DOHH2 (cell line): ENCODE measurements at regions not wholly inside any gene's neighbourhood (a gene's known extent, or its start where the extent isn't known, plus 50 kb on each side); places are given as distances from the start of the nearest gene placed in this dataset.

Source experiments
- H3F3A ChIP-seq: fragments of 200-600 bp; sonication (generic), shearing (Covaris generic); 2 replicates; pipeline ENCODE4 v1.6.0; 2016; ENCODE audit warnings: antibody characterized with exemption, mild to moderate bottlenecking; ENCODE audit not compliant: control insufficient read depth, insufficient read depth
- H3K27ac ChIP-seq: fragments of 200-600 bp; sonication (generic); 2 replicates; pipeline ENCODE4 v1.5.1; 2014; ENCODE audit warnings: low read depth, mild to moderate bottlenecking, low read length, moderate library complexity
- H3K27me3 ChIP-seq: fragments of 200-600 bp; sonication (generic); 2 replicates; pipeline ENCODE4 v1.6.1; 2014; ENCODE audit warnings: mild to moderate bottlenecking, low read length, mixed read lengths; ENCODE audit not compliant: control insufficient read depth
- H3K36me3 ChIP-seq: fragments of 200-600 bp; sonication (generic); 2 replicates; pipeline ENCODE4 v1.6.1; 2014; ENCODE audit warnings: mild to moderate bottlenecking, low read length, moderate library complexity, mixed read lengths; ENCODE audit not compliant: control insufficient read depth
- H3K4me1 ChIP-seq: fragments of 200-600 bp; sonication (generic); 2 replicates; pipeline ENCODE4 v1.6.1; 2014; ENCODE audit warnings: mild to moderate bottlenecking, low read length, mixed read lengths; ENCODE audit not compliant: control insufficient read depth
- H3K4me2 ChIP-seq: fragments of 200-600 bp; sonication (generic); 2 replicates; pipeline ENCODE4 v1.6.0; 2014; ENCODE audit warnings: mild to moderate bottlenecking, low read length, moderate library complexity
- H3K4me3 ChIP-seq: fragments of 200-600 bp; sonication (generic); 2 replicates; pipeline ENCODE4 v1.5.1; 2014; ENCODE audit warnings: mild to moderate bottlenecking, low read length, mixed read lengths
- H3K79me2 ChIP-seq: fragments of 200-600 bp; sonication (generic); 2 replicates; pipeline ENCODE4 v1.6.1; 2014; ENCODE audit warnings: mild to moderate bottlenecking, low read length, mixed read lengths; ENCODE audit not compliant: control insufficient read depth
- H3K9me2 ChIP-seq: fragments of 200-600 bp; sonication (generic); replicated peaks from 2 replicates; pipeline ENCODE4 v1.6.1; 2014; ENCODE audit warnings: mild to moderate bottlenecking, low read length, mixed read lengths; ENCODE audit not compliant: control insufficient read depth
- H3K9me3 ChIP-seq: fragments of 200-600 bp; sonication (generic); 2 replicates; pipeline ENCODE4 v1.6.1; 2014; ENCODE audit warnings: antibody characterized with exemption, low read length, mixed read lengths; ENCODE audit not compliant: control insufficient read depth, insufficient read depth
- H4K20me1 ChIP-seq: fragments of 200-600 bp; sonication (generic); 2 replicates; pipeline ENCODE4 v1.6.0; 2014; ENCODE audit warnings: low read depth, mild to moderate bottlenecking, antibody characterized with exemption, low read length, moderate library complexity; ENCODE audit not compliant: control insufficient read depth, insufficient read depth
- EZH2phosphoT487 ChIP-seq: fragments of 200-600 bp; sonication (generic); IDR thresholded peaks from 2 replicates; pipeline ENCODE4 v1.6.1; 2017; ENCODE audit warnings: borderline replicate concordance, mild to moderate bottlenecking, antibody characterized with exemption, low read length, moderate library complexity, mixed read lengths
- TF ChIP-seq, protein P1 (sequence below): fragments of 200-600 bp; sonication (generic); IDR thresholded peaks from one replicate; pipeline ENCODE4 v1.5.1; 2014; ENCODE audit warnings: antibody characterized with exemption, mild to moderate bottlenecking, low read depth, low read length; ENCODE audit not compliant: poor library complexity, severe bottlenecking

- no peak overlapping the region for H3K4me3 ChIP-seq
- no peak for TF ChIP-seq EZH2phosphoT487
- TF ChIP-seq, protein P1, sequence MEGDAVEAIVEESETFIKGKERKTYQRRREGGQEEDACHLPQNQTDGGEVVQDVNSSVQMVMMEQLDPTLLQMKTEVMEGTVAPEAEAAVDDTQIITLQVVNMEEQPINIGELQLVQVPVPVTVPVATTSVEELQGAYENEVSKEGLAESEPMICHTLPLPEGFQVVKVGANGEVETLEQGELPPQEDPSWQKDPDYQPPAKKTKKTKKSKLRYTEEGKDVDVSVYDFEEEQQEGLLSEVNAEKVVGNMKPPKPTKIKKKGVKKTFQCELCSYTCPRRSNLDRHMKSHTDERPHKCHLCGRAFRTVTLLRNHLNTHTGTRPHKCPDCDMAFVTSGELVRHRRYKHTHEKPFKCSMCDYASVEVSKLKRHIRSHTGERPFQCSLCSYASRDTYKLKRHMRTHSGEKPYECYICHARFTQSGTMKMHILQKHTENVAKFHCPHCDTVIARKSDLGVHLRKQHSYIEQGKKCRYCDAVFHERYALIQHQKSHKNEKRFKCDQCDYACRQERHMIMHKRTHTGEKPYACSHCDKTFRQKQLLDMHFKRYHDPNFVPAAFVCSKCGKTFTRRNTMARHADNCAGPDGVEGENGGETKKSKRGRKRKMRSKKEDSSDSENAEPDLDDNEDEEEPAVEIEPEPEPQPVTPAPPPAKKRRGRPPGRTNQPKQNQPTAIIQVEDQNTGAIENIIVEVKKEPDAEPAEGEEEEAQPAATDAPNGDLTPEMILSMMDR, result no peak
- no peaks in the 10 kb centered on the region for H3F3A ChIP-seq
- H3K9me2 ChIP-seq, result no peaks in the 10 kb centered on the region
- H3K27ac ChIP-seq, result no peak overlapping the region
- H3K36me3 ChIP-seq, result no peaks in the 10 kb centered on the region
- no peaks in the 10 kb centered on the region for H4K20me1 ChIP-seq
- no peaks in the 10 kb centered on the region for H3K27me3 ChIP-seq
- no peaks in the 10 kb centered on the region for H3K4me1 ChIP-seq
- no peak overlapping the region for H3K4me2 ChIP-seq
- H3K9me3 ChIP-seq, result peaks cover 41% of the 10 kb centered on the region; the same call in 1 of the 2 replicates
- H3K79me2 ChIP-seq, result no peaks in the 10 kb centered on the region
Measured at GRCh38 chr7:57385668-57386067, 64.3 kb upstream of the ZNF716 start.

DNA sequence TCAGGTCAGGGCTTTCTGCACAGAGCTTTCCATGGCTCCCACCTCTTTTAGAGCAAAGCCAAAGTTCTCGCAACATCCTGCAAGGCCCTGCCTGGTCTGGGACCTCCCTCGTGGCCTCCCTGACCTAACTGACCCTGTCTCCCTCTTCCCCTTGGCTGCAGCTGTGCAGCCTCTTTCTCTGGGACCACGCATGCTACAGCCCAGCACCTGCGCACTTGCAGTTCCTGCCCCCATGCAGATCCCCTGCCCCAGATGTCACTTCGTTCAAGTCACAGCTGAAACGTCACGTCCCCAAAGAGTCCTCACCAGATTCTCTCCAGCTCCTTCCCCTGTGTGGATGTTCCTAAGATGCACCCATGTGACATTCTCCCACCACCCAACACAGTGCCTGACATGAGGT is 61.2 kb upstream of the ZNF716 start:
- H3K36me3 ChIP-seq, result no peaks in the 10 kb centered on the region
- no peak overlapping the region for H3K4me2 ChIP-seq
- no peaks in the 10 kb centered on the region for H3K79me2 ChIP-seq
- H3F3A ChIP-seq, result no peaks in the 10 kb centered on the region
- H3K27me3 ChIP-seq, result no peaks in the 10 kb centered on the region
- H3K4me3 ChIP-seq, result no peak overlapping the region
- no peak overlapping the region for H3K27ac ChIP-seq
- no peaks in the 10 kb centered on the region for H3K9me2 ChIP-seq
- no peaks in the 10 kb centered on the region for H3K4me1 ChIP-seq
- TF ChIP-seq EZH2phosphoT487, result no peak
- TF ChIP-seq, protein P1, result no peak
- peaks cover 31% of the 10 kb centered on the region; the same call in 1 of the 2 replicates for H3K9me3 ChIP-seq
- H4K20me1 ChIP-seq, result no peaks in the 10 kb centered on the region

DNA sequence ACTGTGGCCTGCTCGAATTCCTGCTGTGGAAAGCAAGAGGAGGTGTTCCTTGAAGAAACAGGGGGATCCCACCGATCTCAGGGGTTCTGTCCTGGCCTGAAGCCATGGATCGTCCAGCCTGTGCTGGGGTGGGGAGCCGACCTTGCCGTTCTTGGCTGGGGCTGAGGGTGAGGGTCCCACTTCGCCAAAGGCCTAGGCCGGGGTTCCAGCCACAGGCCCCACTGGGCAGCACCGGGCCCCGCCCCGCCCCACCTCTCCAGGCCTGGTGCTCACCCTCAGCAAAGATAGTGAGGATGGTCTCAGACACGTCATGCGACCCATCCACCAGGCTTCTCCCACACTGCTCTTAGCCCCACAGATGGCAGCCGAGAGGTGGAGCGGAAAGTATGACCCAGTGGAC is 51.4 kb upstream of the ZNF716 start:
- H3K27ac ChIP-seq, result no peak overlapping the region
- no peak for TF ChIP-seq EZH2phosphoT487
- TF ChIP-seq, protein P1, result no peak
- H3K4me3 ChIP-seq, result no peak overlapping the region
- H3F3A ChIP-seq, result no peaks in the 10 kb centered on the region
- H3K4me1 ChIP-seq, result no peaks in the 10 kb centered on the region
- no peaks in the 10 kb centered on the region for H3K9me2 ChIP-seq
- H3K4me2 ChIP-seq, result no peak overlapping the region
- no peaks in the 10 kb centered on the region for H3K36me3 ChIP-seq
- no peaks in the 10 kb centered on the region for H3K27me3 ChIP-seq
- H3K79me2 ChIP-seq, result no peaks in the 10 kb centered on the region
- peaks cover 48% of the 10 kb centered on the region for H3K9me3 ChIP-seq
- no peaks in the 10 kb centered on the region for H4K20me1 ChIP-seq
